ENCODE measurements at regions not wholly inside any gene's neighbourhood (a gene's known extent, or its start where the extent isn't known, plus 50 kb on each side); places are given as distances from the start of the nearest gene placed in this dataset.
"Not testable (repeated sequence)": the region's sequence is repeated elsewhere in the genome, so short reads cannot be mapped to it uniquely, and the experiment has no call there.

GRCh38 chr12:111117017-111117416, 196.6 kb upstream of the MYL2 start:
- H3K4me1 ChIP-seq: peaks cover 0 to 7% (median 0%) of the 10 kb centered on the region in 12 donors
- WGBS, 4 donors: 78 to 100% (median 98%) methylated on average over 1 of the region's 1 CpG
- intact Hi-C loops (cut with DNase I): no loop called here
- H3K27ac ChIP-seq: no peak overlapping the region
- H3K4me3 ChIP-seq: no peak overlapping the region
- DNase-seq: no peak
- TF ChIP-seq POLR2A (IDR thresholded peaks at IDR 0.05) (no peak), CTCF (IDR thresholded peaks at IDR 0.05) (no peak)
- no peaks in the 10 kb centered on the region for H3K36me3 ChIP-seq
- ATAC-seq: no peak
- H3K27me3 ChIP-seq: peaks cover 0 to 14% (median 0%) of the 10 kb centered on the region in 9 donors
- H3K9me3 ChIP-seq: peaks cover 0 to 2% (median 0%) of the 10 kb centered on the region in 12 donors

- H3K36me3 ChIP-seq; intact Hi-C loops (cut with DNase I); H3K27ac ChIP-seq; H3K27me3 ChIP-seq; DNase-seq; H3K4me3 ChIP-seq; H3K9me3 ChIP-seq; ATAC-seq: not testable (repeated sequence)
- peaks cover 0 to 13% (median 0%) of the 10 kb centered on the region in 12 donors for H3K4me1 ChIP-seq
- 84 to 87% (median 85%) methylated on average over 3 of the region's 3 CpGs for WGBS, 4 donors
Measured at GRCh38 chr12:111113313-111113712, 192.9 kb upstream of the MYL2 start.

GRCh38 chr12:111112311-111113098, 192.1 kb upstream of the MYL2 start:
- peaks cover 0 to 7% (median 0%) of the 10 kb centered on the region in 12 donors for H3K9me3 ChIP-seq
- H3K27ac ChIP-seq: no peak overlapping the region
- no peak for ATAC-seq
- TF ChIP-seq POLR2A (IDR thresholded peaks at IDR 0.05): no peak
- TF ChIP-seq CTCF (IDR thresholded peaks at IDR 0.05): no peak
- peaks cover 0 to 9% (median 0%) of the 10 kb centered on the region in 9 donors for H3K27me3 ChIP-seq
- H3K36me3 ChIP-seq: no peaks in the 10 kb centered on the region
- peaks cover 0 to 13% (median 0%) of the 10 kb centered on the region in 12 donors for H3K4me1 ChIP-seq
- no peak overlapping the region for H3K4me3 ChIP-seq
- no peak for DNase-seq
- intact Hi-C loops (cut with DNase I): no loop called here
- 78 to 83% (median 81%) methylated on average over 14 of the region's 14 CpGs for WGBS, 4 donors

- Histone ChIP-seq H3K4me3 (no peak overlapping the region), H3K9me3 (peaks cover 0 to 7% (median 0%) of the 10 kb centered on the region in 12 donors), H3K27ac (no peak overlapping the region), H3K27me3 (peaks cover 0 to 5% (median 0%) of the 10 kb centered on the region in 9 donors), H3K36me3 (no peaks in the 10 kb centered on the region), H3K4me1 (peaks cover 0 to 13% (median 0%) of the 10 kb centered on the region in 12 donors)
- 47 to 62% (median 54%) methylated on average over 4 of the region's 4 CpGs for WGBS, 4 donors
- DNase-seq: no peak
- TF ChIP-seq POLR2A (IDR thresholded peaks at IDR 0.05) (no peak), CTCF (IDR thresholded peaks at IDR 0.05) (no peak)
- no peak for ATAC-seq
- intact Hi-C loops (cut with DNase I): no loop called here
Measured at GRCh38 chr12:111111681-111112080, 191.3 kb upstream of the MYL2 start.

Measured in heart left ventricle (tissue), 16 donors.